ENCODE measurements at regions not wholly inside any gene's neighbourhood (a gene's known extent, or its start where the extent isn't known, plus 50 kb on each side); places are given as distances from the start of the nearest gene placed in this dataset.
"Not testable (repeated sequence)": the region's sequence is repeated elsewhere in the genome, so short reads cannot be mapped to it uniquely, and the experiment has no call there.

DNA sequence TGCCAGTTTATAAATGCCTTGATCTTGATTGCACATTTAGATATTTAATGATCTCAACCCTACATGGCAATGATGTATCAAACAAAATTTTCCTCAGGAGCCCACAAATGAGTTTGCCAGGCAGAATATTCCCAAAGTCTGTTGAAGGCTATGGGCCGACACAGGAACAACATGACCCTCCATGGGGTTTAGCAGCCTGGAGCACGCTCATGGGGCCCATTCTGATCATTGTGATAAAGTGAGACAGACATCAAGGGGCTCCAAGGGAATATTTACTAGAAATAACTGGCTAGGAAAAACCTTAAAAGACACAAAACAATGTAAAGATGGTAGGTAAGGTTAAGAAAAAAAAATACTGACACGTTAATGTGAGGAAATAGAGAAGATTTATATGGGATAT lies 485.4 kb downstream of the PLCL1 start:
- DNase-seq (ENCODE audit: low spot score), result no peak

DNA sequence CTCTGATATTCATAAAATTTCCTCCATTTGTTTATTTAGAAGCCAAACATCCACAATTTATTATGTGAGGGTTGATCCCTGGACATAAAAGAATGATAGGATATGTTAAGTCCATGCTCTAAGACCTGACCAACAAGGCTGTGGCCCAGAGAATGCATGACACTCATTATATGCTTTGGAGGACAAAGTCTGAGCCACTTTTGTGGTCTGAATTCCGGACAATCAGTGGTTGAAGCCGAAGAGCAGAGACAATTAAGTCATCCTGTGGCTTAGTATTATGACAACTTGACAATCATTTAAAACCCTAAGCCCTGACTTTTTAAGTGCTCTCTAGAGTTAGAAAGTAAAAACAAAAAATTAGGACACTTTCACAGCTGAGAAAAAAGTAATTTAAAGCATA lies 483.3 kb downstream of the PLCL1 start:
- no peak for DNase-seq (ENCODE audit: low spot score)

DNA sequence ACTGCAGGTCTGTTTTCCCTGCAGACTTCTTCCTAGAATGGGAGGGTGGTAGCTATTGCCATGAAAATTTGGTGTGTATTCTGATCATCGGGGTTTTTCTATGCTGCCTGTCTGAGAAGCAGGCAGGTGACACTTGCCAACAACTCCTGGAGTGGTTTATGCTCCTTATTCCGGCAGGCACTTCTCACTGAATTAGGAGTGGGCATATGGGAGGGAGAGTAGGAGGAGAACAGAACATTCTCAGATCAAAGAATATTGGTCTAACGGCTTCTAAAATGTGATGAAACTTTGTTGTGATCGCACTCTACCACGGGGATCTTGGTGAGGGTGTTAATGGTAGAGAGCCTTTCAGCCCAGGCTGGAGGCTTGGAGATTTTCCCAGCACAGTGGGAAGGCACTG lies 480.8 kb downstream of the PLCL1 start:
- no peak for DNase-seq (ENCODE audit: low spot score)

DNA sequence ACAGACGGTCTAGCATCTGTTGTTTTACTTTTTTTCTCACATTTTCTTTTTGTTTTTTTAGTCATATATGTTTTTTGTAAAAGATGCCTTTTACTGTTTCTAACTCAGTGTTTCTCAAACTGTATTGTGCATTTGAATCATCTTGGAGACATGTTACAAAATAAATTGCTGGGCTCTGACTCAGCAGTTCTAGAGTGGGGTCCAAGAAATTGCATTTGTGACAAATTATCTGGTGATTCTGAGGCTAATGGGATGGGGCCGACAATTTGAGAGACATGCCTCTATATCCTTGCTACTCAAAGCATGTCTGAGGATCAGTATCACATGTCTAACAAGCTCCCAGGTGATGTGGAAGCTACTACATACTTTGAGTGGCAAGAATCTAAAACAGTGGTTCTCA lies 478.8 kb downstream of the PLCL1 start:
- DNase-seq (ENCODE audit: low spot score), result no peak

DNA sequence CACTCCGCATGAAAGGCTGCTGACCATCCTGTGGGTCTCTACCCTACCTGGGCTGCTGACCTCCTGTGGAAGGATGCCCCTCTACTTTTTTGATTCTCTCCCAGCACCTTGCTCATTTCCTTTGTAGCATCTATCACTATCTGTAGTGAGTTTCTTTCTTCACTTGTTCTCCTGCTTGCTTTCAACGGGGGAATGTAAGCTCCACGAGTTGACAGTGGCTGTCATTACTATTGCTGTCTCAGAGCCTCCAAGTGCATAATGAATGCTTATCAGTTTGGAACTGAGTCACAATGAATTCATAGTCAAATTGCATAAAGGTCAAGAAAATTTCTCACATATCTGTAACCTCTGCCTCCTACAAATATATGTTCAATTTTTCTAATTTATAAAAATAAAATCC lies 477.7 kb downstream of the PLCL1 start:
- no peak for DNase-seq (ENCODE audit: low spot score)

DNA sequence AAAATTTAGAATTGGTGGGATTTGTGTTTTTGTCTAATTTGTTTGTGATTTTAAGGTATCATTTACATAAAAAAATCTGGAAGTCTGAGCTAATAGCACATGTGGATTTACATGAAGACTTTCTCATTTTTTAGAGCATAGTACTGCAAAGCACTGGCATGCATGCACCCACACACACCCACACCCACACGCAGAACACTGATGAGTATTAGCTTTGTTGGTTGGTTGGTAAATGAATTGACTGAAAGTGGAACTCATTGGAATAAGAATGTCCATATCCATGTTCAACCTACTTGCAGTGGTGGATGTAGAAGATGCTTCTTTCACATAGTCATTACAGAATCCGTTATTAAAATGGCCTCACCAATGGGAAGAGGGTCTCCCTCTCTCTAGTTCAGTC lies 475.8 kb downstream of the PLCL1 start:
- no peak for DNase-seq (ENCODE audit: low spot score)

DNA sequence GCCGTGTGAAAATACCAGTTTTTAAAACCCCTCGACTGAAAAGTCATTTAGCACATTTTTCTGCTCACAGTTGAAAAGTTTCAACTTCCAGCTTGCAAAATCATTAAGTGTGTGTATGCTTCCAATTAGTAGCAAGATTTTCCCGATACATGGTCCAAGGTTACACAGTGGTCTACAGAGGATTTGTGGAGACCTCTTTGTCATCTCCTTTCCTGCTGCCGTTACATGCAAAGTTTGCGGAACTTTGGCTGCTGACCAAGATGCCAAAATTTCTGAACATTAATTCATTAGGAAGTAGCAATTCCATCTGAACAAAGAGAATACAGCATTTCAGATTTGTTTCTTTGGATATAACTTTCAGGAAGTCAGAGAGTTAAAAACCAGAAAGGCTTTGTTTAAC lies 474.6 kb downstream of the PLCL1 start:
- no peak for DNase-seq (ENCODE audit: low spot score)

DNA sequence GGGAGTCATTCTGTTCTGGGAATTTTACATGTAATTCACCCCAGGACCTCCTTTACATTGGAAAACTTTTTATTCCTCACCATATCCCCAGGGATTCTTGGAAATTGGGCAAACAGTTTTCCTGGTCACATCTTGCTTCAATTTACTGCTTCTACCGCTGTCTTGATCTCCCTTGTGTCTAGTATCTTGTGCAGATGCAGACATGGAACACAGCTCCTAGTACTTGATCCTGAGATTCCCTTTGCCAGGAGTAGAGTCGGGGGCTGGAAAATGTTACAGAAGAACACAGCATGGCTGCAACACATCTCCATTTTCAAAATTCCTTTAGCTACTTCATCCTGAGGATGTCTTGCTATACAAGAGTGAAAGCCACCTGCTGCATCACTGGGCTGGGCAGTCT lies 472.8 kb downstream of the PLCL1 start:
- DNase-seq (ENCODE audit: low spot score), result no peak

DNA sequence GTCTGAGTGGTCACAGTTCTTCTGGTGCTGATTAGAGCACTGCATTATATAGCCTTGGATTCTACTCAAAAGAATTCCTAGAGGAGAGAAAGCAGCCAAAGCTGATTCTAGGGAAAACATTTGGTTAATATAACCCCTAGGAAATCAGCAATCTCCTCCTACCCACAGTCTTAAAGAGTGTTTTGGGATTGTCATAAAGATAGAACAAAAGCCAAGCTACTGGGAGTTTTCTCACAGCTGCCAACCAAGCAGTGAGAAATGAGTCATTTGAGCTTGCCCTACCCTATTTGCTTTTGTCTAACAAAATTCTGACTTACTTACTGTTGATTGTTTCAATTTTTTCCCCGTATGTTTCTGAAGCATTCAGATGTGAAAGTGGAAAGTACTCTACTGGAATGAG lies 469.3 kb downstream of the PLCL1 start:
- no peak for DNase-seq (ENCODE audit: low spot score)

DNA sequence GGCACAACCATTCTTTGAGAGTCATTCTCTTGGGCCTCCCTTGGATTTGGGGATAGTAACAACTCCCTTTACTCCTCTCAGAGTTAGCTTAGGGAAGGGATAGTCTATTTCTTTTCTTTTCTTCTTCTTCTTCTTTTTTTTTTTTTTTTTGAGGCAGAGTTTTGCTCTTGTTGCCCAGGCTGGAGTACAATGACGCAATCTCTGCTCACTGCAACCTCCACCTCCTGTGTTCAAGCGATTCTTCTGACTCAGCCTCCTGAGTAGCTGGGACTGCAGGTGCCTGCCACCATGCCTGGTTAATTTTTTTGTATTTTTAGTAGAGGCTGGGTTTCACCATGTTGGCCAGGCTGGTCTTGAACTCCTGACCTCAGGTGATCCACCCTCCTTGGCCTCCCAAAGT lies 465.8 kb downstream of the PLCL1 start:
- DNase-seq (ENCODE audit: low spot score), result not testable (repeated sequence)

DNA sequence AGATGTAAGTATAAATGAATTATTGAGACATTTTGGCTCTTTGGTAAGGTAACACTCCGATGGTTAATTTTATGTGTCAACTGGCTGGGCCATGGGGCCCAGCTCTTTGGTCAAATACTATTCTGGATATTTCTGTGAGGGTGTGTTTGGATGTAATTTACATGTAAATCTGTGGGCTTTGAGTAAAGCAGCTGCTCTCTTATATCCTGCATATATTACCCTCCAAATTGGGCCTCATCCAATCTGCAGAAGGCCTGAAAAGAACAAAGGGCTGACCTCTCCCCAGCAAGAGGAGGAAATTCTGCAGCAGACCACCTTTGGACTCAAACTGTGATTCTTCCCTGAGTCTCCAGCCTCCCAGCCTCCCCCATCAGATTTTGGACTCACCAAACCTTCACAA lies 464.1 kb downstream of the PLCL1 start:
- DNase-seq (ENCODE audit: low spot score), result no peak

DNA sequence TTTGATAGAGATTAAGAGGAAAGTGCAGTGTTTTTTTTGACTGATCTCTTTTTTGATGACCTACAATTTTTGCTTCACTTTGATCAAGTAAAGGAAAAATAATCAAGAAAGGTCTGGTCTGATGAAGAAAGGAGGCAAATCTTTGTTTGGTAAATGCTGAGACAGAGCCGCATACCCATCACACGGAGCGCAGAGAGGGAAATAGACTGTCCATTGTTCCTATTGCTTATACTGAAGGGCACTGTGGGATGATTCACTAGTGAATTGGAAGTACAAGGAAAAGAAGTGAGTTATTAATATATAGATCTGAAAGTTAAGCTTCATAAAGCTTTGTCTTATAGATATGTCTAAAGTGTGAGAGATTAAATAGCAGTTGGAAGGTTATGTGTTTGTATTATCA lies 455.1 kb downstream of the PLCL1 start:
- no peak for DNase-seq (ENCODE audit: low spot score)

DNA sequence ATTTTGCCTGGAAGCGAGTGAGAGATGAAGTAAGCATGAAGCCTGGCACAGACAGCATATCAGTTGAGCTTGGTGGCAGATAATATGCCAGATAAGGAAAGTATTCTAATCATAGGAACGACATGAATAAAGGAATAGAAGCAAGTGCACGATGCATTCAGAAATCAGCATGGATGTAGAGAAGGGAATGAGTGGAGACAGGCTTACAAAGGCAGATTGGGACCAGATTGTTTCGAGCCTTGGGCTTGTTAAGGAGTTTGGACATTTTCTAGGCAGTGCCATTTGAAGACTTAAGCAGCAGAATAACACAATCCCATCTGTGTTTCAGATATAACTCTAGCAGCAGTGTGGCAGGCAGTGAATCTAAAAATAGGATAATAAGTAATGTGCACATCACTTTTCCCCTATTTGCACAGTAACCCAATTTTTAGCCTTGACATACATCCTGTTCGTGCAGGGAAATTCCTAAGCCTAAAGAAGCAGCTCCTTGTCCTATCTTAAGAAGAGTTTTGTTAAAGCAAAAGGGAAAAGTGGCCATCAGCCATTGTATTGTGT lies 450.2 kb downstream of the PLCL1 start:
- no peak for DNase-seq (ENCODE audit: low spot score)

DNA sequence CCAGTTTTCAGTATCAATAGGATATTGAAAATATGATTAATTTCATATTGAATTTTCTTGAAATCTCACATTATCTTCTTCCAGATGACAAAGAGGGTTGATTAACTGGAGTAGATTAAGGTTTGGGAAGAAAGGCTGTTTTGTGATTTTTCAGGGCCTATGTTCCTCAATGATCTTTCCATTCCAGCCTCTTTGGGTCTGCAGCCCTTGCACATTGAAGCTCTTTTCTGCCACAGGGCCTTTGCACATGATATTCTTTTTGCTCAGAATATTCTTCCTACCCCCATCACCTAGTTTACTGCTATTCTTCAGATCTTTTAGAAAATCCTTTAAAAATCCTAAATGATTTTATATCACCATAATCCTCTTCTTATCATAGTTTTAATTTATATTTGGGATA lies 449.6 kb downstream of the PLCL1 start:
- DNase-seq (ENCODE audit: low spot score), result no peak

DNA sequence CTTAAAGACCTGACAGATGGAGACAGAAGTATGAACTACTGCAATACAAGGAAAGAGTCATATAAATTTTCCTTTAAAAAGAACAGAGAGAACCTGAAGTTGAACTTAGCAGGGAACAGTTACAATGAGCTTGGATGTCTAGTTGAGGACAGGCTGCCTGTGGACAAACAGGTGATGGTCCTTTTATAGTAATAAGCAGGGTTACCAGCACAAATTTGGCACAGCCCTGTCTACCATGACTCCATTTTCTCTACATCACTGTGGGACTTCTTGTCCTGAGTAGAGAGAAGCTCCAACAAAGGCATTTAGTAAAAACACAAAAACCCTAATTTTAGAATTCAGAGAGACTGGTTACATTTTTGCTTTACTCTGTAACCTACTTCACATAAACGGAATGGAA lies 448.1 kb downstream of the PLCL1 start:
- DNase-seq (ENCODE audit: low spot score), result no peak

DNA sequence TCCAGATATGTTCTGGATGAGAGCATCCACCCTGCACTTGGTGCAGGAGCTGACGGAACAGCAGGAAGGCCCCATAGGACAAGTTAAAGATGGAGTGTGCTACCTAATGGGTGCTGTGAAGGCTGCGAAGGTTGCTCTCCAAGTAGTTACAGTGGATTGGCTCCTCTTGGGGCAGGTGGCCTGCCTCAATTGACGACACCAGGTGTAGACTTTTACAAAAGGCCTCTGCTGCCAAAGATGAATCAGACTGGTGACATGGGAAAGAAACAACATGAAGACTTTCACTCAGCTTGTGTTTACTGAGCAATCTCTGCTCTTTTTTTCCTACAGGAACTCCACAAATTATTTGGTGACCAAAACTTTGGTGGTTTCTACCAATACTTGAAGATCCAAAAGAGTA lies 437.7 kb downstream of the PLCL1 start:
- no peak for DNase-seq (ENCODE audit: low spot score)

DNA sequence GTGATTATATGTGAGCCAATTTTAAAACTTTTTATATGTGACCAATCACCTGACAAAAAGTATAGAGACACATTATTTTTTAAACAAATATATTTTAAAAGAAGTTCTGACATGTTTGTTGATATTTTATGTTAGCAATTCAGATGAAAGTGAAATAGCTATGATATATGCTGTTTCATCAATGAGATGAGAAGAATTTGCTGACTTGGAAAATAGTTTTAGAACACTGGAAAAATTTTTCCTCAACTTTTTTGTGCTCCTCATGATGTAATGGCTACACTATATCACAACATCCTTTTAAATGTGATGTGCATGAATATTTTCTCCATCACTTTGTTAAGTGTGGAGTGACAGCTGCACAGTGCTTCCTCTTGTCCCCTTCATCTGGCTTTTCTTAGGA lies 434.0 kb downstream of the PLCL1 start:
- DNase-seq (ENCODE audit: low spot score), result no peak

DNA sequence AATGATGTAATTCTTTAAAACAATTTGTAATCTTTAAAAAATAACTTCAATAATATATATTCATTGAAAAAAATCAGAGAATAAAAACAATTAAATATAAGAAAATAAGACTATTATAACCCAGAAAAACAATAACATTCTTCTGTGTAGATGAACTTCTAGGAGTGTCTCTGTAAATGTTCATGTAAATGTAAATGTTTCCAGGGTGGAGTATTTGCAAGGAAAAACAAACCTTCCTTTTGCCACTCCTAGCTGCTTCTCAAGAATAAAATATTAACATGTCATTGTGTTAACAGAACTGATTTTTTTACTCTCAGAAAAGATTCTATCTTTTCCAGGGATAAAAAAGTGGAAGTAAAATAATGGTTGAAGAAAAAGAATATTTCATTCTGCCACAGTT lies 431.9 kb downstream of the PLCL1 start:
- no peak for DNase-seq (ENCODE audit: low spot score)

DNA sequence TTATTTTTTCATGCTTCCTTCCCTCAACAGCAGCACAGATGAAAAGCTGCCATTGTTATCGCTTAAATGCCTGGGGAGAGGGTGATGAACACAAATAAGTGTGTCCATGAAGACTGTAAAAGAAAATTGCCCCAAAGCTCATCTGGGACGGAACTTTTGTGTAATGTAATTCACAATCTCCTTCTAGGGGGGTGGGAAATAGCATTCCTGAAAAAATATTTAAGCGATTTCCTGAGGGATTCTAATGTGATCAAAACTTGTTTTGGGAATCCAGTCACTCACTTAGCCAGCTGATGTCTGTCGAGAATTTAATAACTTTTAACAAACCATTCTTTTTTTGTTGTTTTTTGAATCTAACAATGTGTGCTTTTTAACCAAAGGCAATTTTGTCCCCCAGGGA lies 427.9 kb downstream of the PLCL1 start:
- DNase-seq (ENCODE audit: low spot score), result no peak

DNA sequence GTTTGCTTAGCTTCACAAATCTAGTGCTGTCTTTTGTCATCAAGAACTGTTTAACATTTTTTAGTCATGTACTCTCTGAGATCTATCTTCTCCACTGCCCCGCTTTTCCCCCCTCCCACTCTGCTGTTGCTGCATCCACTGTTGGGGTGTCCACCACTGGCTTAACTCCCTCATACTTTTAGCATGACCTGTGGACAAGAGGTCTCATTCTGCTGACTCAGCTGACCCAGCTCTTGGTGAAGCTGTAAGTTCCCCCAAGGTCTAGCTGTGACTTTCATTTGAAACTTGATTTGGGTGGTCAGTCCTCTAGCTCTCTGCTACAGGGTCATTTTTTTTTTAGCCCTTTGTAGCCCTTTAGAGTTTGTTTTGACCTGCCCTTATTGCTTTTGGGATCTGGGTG lies 427.2 kb downstream of the PLCL1 start:
- no peak for DNase-seq (ENCODE audit: low spot score)

DNA sequence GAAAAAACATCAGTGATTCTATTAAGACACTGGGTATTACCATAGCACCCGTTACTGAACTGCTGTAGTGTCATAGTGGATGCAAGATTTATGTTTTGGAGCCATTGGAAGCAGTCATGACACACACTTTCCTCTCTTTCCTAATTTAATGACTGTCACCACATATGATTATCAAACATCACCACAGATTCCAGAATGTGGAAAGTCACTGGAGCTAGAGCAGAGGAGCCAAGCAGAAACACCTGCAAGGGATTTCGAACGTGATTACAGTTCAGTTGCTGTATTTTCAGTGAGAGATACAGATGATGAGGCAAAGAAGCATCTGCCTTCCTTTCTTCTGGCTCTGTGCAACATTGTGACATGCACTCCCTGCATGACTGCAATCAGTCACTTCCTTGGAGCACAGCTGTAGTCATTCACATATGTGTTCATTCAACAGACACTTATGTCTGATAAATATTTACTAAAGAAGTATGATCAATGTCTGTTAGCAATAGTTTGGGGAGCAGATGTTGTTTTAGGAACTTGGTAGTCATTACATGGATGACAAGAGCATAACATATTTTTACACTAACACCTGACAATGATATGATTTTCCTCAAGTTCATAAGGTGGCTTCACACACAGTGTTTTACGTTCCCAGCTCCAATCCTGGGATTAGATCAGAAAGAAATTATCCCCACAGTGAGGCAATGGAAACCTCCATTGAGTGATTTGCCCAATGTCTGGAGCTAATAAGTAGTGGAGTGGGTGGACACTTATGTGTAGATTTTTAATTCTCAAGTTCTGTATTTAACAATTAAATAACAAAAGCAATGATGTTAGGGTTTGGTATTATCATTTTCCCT lies 416.6 kb downstream of the PLCL1 start:
- no peak for DNase-seq (ENCODE audit: low spot score)

DNA sequence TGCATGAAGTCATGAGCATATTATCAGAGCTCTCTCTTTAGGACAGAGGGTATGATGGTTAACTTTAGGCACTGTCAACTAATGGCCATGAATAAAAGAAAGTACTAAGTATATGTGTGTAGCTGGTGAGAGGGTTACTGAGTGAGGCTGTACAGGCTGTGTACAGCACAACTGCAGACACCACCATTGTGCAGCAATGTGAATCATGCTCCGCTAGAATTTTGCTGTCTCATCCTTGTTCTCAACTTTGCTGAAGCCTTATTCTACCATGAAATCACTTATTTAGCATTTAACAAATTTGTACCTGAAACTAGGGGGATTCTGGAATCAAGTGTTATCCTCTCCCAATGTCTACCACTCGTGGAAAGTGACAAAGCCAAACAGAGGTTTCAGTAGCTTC lies 414.9 kb downstream of the PLCL1 start:
- no peak for DNase-seq (ENCODE audit: low spot score)

DNA sequence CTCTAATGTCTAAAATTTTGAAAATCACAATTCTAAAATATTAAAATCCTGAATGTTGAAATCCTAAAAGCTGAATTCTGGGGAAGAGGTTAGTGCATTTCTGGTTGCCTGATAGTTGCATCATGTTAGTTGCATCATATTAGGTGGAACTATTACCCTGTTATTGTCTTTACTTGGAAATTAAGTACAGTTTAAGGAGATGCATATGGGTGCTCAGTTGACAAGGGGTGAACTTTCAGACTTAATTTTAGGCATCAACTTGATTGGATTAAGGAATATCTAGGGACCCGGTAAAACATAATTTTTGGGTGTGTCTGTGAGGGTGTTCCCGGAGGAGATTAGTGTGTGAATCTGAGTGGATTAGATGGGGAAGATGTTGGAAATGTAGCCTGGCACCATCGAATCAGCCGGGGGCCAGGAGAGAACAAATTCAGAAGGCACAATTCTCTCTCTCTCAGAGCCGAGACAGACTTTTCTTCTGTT lies 409.8 kb downstream of the PLCL1 start:
- no peak for DNase-seq (ENCODE audit: low spot score)

DNA sequence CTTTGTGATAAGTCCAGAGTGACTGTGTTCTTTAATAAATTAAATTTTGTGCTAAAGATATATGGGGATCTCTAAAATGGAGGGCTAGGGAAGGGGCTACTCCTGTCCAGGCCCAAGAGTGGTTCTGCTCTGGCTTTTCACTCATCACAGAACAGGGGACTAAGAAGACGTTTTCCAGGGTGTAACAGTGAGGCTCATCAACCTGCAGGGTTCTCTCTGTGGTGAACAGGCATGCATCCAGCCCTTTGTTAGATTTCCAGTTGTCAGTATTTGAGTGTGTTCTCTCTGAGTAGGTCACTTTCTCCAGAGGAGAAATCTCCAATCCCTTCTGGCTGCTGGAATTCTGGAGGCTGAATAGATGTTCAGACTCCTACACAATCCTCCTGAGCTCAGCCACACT lies 408.9 kb downstream of the PLCL1 start:
- no peak for DNase-seq (ENCODE audit: low spot score)
